IPS-15b (cell line): ENCODE measurements at regions not wholly inside any gene's neighbourhood (a gene's known extent, or its start where the extent isn't known, plus 50 kb on each side); places are given as distances from the start of the nearest gene placed in this dataset.

Experiments used
- H3K27me3 ChIP-seq: one replicate; pipeline ENCODE4 v1.6.1; 2013; ENCODE audit warnings: low read length; ENCODE audit not compliant: control insufficient read depth, insufficient read depth
- H3K36me3 ChIP-seq: one replicate; pipeline ENCODE4 v1.6.1; 2013; ENCODE audit warnings: low read length; ENCODE audit not compliant: control insufficient read depth, insufficient read depth
- H3K4me1 ChIP-seq: one replicate; pipeline ENCODE4 v1.6.1; 2013; ENCODE audit warnings: mild to moderate bottlenecking, low read length; ENCODE audit not compliant: control insufficient read depth, insufficient read depth
- H3K4me3 ChIP-seq: one replicate; pipeline ENCODE4 v1.5.1; 2013; ENCODE audit warnings: low read depth, low read length
- H3K9ac ChIP-seq: one replicate; pipeline ENCODE4 v1.6.1; 2013; ENCODE audit warnings: low read depth, mild to moderate bottlenecking, low read length
- H3K9me3 ChIP-seq: one replicate; pipeline ENCODE4 v1.6.1; 2013; ENCODE audit warnings: mild to moderate bottlenecking, low read length; ENCODE audit not compliant: control insufficient read depth, insufficient read depth

DNA sequence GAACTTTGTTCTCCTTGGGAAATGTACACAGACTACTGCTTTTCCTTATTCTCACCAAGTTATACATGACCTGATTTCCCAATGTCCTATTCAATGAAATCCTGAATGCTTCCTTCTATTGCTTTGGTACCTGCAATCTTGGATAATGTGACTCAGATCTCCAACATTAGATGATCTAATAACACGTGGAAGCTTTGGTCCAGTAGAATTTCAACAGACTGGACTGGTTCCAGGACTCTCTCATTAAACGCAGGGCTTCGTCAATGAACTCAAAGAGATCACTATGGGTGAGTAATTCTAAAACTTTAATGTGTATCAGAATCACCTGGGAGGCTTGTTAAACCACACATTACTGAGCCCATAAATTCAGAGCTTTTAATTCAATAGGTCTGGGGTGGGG lies 413.6 kb upstream of the KCNH7 start:
- Histone ChIP-seq H3K9ac (no peak overlapping the region), H3K9me3 (no peaks in the 10 kb centered on the region), H3K36me3 (no peaks in the 10 kb centered on the region), H3K4me3 (no peak overlapping the region), H3K4me1 (no peaks in the 10 kb centered on the region), H3K27me3 (no peaks in the 10 kb centered on the region)

DNA sequence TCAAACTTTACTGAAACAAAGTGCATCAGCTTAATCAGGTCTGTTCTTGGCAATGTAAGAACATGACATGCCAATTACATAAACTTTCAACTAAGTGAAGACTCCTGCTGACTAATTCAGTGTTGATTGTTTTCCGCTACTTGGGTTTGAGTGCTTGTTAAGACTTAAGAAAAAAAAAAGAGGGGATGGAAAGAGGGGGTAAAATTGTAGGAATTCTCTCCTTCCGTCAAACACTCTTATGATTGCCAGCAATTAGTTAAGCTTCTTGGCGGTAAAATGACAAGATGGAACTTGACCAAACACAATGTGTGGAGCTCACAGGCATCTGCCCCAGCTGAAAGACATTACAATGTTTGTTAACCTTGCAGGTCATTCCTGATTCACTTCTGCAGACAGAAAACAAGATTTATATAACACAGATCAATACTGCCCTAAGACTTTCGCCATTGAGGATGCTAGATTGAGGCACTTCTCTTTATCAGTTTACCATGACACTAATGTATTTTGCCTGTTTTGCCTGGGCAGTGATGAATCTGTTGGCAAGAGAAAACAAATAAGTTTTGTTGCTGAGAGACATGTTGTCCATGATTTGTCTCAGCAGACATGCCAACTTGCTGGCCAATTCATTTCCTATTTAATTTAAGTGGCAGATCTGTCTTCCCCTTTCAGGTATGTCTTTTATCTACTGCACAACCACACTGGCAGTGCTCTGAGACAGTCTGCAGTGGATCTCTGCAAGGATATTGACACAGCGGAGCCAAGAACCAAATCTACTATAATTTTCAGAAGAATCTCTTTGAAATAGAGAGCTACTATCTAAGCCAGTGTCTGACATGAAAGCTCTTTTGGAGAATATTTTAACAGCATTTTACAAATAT lies 410.0 kb upstream of the KCNH7 start:
- H3K9ac ChIP-seq = no peak overlapping the region
- H3K27me3 ChIP-seq = no peaks in the 10 kb centered on the region
- H3K9me3 ChIP-seq = no peaks in the 10 kb centered on the region
- H3K36me3 ChIP-seq = no peaks in the 10 kb centered on the region
- no peaks in the 10 kb centered on the region for H3K4me1 ChIP-seq
- no peak overlapping the region for H3K4me3 ChIP-seq

DNA sequence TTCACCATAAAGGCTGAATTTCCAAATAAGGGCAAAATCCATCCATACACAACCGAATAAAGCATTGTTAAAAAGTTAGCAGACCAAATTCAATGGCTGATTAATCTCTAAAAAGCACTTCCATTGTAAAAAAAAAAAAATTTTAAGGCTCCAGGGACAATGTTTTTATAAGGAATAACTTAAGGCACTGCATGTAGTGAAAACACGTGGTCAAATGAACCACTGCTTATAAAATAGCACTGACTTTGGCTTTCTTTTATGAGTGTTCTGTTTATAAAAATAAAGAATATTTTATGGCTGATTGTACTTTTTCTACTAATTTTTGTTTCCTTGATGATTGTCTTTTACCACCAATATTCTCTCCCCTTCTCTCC lies 409.3 kb upstream of the KCNH7 start:
- no peaks in the 10 kb centered on the region for H3K4me1 ChIP-seq
- no peak overlapping the region for H3K9ac ChIP-seq
- H3K36me3 ChIP-seq = no peaks in the 10 kb centered on the region
- H3K27me3 ChIP-seq = no peaks in the 10 kb centered on the region
- no peaks in the 10 kb centered on the region for H3K9me3 ChIP-seq
- H3K4me3 ChIP-seq = no peak overlapping the region

DNA sequence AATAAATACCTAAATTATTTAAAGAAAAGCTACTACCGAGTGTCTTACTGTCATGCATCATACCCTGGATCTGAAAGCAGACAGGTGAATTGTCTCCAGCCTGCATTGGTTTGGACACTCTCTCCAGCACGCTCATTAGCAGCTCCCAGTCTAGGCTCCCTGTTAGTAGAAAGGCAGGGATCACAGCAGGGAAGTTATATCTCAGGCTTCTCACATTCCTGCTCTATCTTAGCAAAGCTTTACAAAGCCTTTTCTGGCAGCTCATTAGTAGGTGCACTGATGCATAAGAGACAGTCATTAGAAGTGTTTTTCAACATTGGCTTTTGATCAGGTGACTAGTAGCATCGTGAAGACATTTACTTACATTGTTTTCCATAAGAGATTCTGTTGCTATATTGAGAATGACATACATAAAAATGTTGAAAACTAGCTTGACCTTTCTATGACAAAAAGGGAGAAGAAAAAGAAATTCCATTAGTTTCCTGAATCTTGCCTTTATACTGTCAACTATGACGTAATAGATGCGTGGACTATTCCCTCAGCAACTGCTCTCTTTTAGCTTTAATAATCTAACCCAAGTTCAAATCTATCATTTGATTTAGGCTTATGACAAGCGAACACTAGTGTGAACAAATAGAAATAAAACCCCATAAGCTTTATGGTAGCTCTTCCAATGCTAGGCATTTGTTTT lies 408.7 kb upstream of the KCNH7 start:
- no peak overlapping the region for H3K4me3 ChIP-seq
- H3K9ac ChIP-seq = no peak overlapping the region
- no peaks in the 10 kb centered on the region for H3K27me3 ChIP-seq
- no peaks in the 10 kb centered on the region for H3K9me3 ChIP-seq
- H3K36me3 ChIP-seq = no peaks in the 10 kb centered on the region
- H3K4me1 ChIP-seq = no peaks in the 10 kb centered on the region

- no peaks in the 10 kb centered on the region for H3K9me3 ChIP-seq
- no peaks in the 10 kb centered on the region for H3K4me1 ChIP-seq
- no peaks in the 10 kb centered on the region for H3K27me3 ChIP-seq
- H3K4me3 ChIP-seq = no peak overlapping the region
- H3K36me3 ChIP-seq = no peaks in the 10 kb centered on the region
- no peak overlapping the region for H3K9ac ChIP-seq
Measured at GRCh38 chr2:163246135-163246534, 407.6 kb upstream of the KCNH7 start.

- no peak overlapping the region for H3K9ac ChIP-seq
- no peaks in the 10 kb centered on the region for H3K9me3 ChIP-seq
- no peaks in the 10 kb centered on the region for H3K27me3 ChIP-seq
- H3K4me3 ChIP-seq = no peak overlapping the region
- no peaks in the 10 kb centered on the region for H3K4me1 ChIP-seq
- no peaks in the 10 kb centered on the region for H3K36me3 ChIP-seq
Measured at GRCh38 chr2:163236553-163236952, 398.0 kb upstream of the KCNH7 start.

DNA sequence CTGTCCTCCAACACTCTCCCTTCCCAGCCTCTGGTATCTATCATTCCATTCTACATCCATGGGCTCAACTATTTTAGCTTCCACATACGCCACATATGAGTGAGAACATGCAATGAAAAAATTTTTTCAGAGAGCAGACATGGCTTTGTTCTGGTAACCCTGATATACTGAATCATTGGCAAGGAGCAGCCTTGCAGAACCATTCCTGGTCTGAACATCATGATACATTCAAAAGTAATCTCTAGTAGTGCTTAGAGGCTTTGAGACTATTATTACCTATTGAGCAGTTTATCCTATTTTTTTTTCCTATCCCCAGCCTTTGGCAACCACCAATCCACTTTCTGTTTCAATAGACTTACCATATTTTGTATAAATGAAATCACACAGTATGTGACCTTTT lies 393.1 kb upstream of the KCNH7 start:
- no peak overlapping the region for H3K4me3 ChIP-seq

DNA sequence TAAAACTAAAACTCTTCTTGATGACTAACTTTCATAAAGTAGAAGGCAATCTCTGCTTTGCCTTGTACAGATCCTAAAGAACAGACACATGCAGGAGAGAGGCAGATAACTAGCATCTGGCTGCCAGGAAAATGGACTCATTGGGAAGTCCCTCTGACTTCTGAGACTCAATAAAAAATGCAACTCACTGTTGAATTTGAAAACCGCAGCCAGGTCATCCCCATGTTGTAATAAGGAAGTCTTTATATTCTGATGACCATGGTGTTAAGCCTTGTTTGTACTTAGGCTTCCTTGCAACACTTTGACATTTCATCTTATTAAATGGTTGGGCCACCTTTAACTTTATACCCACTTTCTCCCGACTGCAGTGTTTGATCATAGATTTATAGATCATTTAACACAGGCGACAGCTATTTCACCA lies 375.1 kb upstream of the KCNH7 start:
- H3K9me3 ChIP-seq = no peaks in the 10 kb centered on the region
- H3K4me1 ChIP-seq = no peaks in the 10 kb centered on the region

More for the DNA sequence above, 393.1 kb upstream of the KCNH7 start:
- Histone ChIP-seq H3K4me1 (no peaks in the 10 kb centered on the region), H3K9ac (no peak overlapping the region), H3K27me3 (no peaks in the 10 kb centered on the region), H3K9me3 (no peaks in the 10 kb centered on the region), H3K36me3 (no peaks in the 10 kb centered on the region)

GRCh38 chr2:163210430-163210918 lies 371.9 kb upstream of the KCNH7 start:
- Histone ChIP-seq H3K9me3 (no peaks in the 10 kb centered on the region), H3K4me3 (no peak overlapping the region), H3K9ac (no peak overlapping the region), H3K36me3 (no peaks in the 10 kb centered on the region), H3K27me3 (no peaks in the 10 kb centered on the region), H3K4me1 (no peaks in the 10 kb centered on the region)

More for the DNA sequence above, 375.1 kb upstream of the KCNH7 start:
- no peak overlapping the region for H3K4me3 ChIP-seq
- H3K36me3 ChIP-seq = no peaks in the 10 kb centered on the region
- no peak overlapping the region for H3K9ac ChIP-seq
- H3K27me3 ChIP-seq = no peaks in the 10 kb centered on the region

GRCh38 chr2:163207693-163208370 lies 369.3 kb upstream of the KCNH7 start:
- no peak overlapping the region for H3K9ac ChIP-seq
- no peaks in the 10 kb centered on the region for H3K27me3 ChIP-seq
- no peaks in the 10 kb centered on the region for H3K4me1 ChIP-seq

DNA sequence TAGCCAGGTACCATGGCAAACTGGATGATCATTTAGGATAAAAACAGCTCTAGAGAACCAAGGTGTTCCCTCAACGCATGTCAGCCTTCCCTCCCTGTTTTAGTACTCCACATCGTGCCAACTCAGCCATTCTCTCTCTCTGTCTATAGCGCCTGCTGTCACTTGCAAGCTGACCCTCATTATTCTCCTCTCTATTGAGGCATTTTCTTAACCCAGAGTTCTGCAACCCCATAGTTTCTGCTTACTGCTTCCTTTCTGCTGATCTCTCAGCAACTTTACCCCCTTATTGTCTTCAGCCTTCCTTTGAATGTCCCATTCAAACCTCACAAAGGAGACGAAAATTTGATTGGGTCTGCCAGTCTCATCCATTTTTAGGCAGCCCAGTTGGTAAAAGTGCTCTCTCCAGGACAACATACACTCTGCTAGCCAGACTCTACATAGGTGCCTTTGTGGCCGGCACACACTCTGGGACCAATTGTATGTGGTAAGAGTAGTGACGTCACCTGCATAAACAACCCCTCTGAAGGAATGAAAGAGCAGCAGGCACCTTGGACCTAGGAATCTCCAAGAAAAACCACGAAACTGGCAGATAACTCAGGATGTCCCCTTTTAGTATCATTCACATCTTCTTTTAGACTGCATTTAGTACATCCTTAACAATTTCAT lies 367.2 kb upstream of the KCNH7 start:
- no peaks in the 10 kb centered on the region for H3K4me1 ChIP-seq
- H3K4me3 ChIP-seq = no peak overlapping the region
- H3K27me3 ChIP-seq = no peaks in the 10 kb centered on the region
- no peaks in the 10 kb centered on the region for H3K9me3 ChIP-seq
- no peaks in the 10 kb centered on the region for H3K36me3 ChIP-seq
- no peak overlapping the region for H3K9ac ChIP-seq

More at GRCh38 chr2:163207693-163208370, 369.3 kb upstream of the KCNH7 start:
- Histone ChIP-seq H3K36me3 (no peaks in the 10 kb centered on the region), H3K9me3 (no peaks in the 10 kb centered on the region), H3K4me3 (no peak overlapping the region)
